GM12872 (cell line): ENCODE measurements at regions not wholly inside any gene's neighbourhood (a gene's known extent, or its start where the extent isn't known, plus 50 kb on each side); places are given as distances from the start of the nearest gene placed in this dataset.

ENCODE experiments used
- TF ChIP-seq, protein P1 (sequence below): IDR thresholded peaks from 3 replicates; pipeline ENCODE4 v1.5.1; 2011; ENCODE audit warnings: low read depth, mild to moderate bottlenecking, low read length, moderate library complexity; ENCODE audit not compliant: insufficient read depth

GRCh38 chr9:103068753-103069152 lies 73.6 kb downstream of the CYLC2 start:
- TF ChIP-seq, protein P1, sequence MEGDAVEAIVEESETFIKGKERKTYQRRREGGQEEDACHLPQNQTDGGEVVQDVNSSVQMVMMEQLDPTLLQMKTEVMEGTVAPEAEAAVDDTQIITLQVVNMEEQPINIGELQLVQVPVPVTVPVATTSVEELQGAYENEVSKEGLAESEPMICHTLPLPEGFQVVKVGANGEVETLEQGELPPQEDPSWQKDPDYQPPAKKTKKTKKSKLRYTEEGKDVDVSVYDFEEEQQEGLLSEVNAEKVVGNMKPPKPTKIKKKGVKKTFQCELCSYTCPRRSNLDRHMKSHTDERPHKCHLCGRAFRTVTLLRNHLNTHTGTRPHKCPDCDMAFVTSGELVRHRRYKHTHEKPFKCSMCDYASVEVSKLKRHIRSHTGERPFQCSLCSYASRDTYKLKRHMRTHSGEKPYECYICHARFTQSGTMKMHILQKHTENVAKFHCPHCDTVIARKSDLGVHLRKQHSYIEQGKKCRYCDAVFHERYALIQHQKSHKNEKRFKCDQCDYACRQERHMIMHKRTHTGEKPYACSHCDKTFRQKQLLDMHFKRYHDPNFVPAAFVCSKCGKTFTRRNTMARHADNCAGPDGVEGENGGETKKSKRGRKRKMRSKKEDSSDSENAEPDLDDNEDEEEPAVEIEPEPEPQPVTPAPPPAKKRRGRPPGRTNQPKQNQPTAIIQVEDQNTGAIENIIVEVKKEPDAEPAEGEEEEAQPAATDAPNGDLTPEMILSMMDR: no peak

DNA sequence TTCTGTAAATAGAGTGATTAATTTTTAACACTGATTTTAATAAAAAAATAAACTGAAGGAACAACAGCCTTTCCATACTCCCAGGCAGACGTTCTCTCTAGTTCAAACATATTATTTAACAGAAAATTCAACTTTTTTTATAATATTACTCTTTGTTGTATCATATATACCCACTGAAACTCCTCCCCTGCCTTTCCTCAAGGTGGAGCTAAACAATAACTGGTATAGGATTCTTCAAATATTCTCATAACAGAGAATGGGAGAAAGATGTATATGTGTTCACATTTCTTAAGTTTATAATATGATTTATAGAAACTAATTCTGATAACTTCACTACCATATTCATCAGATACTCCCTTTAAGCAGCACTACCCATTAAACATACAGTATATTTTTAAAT lies 83.4 kb downstream of the CYLC2 start:
- TF ChIP-seq, protein P1: no peak

DNA sequence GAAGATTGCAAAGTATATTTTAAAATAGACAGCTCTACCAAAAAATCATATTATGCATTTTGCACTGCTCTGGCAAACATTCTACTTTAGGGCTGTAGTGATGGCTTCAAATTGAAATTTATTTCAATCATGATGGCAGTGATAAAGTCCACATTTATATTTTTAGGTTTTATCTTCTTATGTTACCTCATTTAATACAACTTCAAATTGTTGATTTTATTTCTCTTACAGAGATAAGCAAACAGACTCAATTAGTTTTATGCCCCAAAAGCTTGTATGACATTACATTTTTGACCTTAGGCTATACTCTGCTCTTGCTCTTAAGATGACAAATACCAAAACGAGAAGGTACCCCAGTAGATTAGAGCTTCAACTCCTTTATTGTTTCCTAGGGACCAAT lies 87.4 kb downstream of the CYLC2 start:
- TF ChIP-seq, protein P1: no peak

- TF ChIP-seq, protein P1: no peak
Observed at GRCh38 chr9:103089357-103089756, 94.2 kb downstream of the CYLC2 start.

GRCh38 chr9:103104101-103104500 lies 109.0 kb downstream of the CYLC2 start:
- TF ChIP-seq, protein P1: no peak

DNA sequence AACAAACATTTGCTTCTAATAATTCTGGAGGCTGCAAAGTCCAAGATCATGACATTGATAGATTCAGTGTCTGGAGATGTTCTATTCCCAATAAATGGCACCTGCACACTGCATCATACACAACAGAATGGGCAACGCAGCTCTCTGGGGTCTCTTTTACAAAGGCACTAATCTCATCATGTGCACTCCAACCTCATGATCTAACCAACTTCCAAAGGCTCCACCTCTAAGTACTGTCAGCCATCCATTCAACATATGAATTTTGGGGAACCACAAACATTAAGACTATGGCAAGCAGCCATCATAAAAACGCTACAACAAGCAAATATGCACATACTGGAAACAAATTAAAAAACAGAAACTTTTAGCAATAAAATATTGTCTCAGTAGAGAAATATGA lies 121.1 kb downstream of the CYLC2 start:
- TF ChIP-seq, protein P1: no peak

DNA sequence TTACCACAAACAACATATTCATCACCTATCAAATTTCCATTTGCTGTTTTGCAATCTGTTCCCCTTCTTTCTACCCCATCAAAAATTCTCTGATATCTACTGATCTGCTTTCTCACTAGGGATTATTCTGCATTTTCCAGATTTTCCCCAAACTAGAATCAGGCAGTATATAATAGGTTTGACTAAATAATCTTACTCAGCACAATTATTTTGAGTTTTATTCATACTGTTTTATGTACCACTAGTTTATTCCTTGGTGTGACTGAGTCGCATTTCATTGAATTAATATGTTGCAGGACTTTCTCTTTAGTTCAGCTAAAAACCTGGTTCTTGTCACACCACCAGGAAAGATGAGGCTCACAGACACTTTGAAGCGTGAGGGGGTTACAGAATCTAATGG lies 131.4 kb downstream of the CYLC2 start:
- TF ChIP-seq, protein P1: no peak

- TF ChIP-seq, protein P1: no peak
Observed at GRCh38 chr9:103139891-103140290, 144.8 kb downstream of the CYLC2 start.
